ENCODE measurements at regions not wholly inside any gene's neighbourhood (a gene's known extent, or its start where the extent isn't known, plus 50 kb on each side); places are given as distances from the start of the nearest gene placed in this dataset.

DNA sequence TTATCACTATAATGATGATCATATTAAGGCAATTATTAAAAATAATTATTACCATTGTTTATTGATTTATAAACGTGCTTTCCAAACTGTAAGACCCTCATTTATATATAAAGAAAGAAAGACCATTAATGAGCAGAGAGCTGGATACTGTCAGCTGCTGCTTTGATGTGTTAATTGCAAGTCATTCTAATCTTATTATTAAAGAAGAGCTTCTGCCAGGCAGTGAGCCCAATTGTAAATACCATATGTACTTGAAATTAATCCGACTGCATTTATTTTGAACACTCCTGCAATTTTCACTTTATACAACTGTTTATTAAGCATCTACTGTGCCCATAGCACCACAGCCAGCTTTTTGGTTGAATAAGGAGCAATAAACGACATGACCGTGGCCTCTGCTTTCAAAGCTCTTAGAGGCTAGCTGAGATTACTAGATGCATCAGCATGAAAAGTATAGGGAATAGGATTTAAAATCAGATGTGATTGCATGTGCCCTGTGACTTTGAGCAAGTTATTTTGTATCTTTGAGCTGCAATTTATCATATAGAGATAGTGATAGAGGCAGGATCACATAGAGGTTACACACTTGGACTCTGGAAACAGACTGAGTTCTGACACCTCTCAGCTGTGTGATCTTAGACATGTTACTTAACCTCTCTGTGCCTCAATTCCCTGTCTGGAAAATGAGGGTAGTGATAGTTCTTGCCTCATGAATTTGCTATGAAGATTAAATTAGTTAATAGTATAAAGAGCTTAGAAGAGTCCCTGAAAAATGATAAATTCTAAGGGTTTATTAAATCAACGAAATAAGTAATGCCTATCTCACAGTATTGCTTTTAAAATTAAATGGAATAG is 83.4 kb downstream of the MYCN start:
- DNase-seq = peak; percentile 14 to 78

DNA sequence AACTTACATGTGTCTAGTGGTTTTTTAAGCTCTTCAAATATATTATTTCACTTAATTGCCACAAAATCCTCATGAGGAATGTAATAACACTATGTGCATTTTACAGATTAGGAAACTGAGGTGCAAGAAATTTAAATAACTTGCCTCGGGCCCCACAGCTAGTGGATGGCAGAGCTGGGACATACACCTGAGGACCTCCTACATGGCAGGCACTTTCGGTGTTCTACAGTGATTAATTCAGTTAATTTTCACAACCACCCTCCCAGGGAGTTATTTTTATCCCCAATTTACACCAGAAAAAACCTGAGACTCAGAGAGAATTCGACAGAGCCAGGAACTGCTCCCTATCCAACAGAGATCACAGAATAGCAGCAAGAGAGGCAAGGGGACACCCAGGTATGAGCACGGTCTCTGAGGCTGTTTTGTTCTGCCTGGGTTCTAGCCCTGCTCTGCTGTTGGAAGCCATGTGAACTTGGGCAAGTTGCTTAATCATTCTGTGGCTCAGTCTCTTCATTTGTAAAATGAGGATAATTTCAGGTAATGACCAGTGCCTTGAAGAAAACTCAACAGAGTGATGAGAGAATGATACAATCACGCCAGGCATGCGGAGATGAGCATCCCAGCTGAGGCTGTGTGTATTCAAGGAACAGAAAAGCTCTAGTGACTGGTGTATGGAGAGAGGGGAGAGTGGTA is 82.3 kb downstream of the MYCN start:
- no peak for DNase-seq

DNA sequence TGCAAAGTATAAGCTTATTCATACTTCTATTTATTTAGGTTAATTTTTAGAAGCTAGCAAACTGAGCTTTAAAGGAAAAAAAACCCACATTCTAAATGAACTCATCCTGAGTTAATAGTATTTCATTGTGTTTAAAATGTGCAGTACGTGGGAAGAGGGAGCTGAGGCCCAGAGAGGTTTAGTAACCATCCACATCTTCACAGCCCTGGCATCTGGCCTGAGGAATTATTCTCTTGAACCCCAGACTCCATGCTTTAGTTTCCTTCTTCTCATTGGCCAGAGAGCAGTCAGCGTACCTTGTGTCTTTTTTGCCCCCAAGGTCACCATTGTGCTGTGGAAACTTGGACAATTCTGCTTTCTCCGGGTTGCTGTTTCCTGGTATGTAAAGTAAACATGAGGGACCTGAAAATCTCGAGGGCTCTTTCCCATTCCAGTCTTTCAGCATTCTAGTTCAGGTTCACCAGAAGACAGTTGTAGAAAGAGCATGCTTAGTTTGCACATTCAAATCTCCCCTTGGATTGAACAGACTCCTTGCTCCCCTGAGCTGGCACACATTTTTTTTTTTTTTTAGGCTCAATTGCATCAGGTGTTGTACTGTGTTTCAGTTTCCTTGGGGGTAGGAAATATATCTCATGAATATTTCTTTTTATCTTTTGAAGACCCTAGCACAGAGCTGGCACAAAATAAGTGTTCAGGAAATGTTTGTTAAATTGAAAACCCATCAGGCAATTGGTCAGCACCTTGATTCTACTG is 81.4 kb downstream of the MYCN start:
- no peak for DNase-seq

DNA sequence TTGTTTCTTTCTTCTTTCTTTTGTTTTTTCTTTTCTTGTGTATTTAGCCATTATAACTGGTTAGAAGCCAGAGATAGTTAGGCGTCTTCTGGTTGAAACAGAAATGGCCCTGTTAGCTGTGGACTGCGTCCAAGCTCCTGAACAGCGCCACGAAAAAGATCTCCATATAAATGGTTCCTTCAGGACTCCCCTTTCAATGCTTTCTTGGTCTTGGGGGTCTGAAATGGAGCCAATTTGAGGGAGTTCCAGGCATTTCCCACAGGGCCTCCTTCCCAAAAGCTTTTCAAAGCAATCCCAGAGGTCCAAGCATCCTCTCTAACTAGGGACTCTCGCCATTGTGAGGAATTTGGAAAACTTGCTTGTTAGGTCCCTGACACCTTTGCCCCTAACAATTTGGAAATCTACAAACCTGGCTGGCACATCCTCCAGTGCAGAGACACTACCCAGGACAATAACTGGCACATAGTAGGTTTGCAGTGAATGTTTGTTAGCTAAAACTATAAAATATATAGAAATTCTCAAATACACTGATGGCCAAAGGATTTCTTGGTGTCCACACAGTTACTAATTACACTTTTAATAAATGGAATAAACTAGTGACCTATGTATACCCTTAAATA is 80.1 kb downstream of the MYCN start:
- DNase-seq = no peak

DNA sequence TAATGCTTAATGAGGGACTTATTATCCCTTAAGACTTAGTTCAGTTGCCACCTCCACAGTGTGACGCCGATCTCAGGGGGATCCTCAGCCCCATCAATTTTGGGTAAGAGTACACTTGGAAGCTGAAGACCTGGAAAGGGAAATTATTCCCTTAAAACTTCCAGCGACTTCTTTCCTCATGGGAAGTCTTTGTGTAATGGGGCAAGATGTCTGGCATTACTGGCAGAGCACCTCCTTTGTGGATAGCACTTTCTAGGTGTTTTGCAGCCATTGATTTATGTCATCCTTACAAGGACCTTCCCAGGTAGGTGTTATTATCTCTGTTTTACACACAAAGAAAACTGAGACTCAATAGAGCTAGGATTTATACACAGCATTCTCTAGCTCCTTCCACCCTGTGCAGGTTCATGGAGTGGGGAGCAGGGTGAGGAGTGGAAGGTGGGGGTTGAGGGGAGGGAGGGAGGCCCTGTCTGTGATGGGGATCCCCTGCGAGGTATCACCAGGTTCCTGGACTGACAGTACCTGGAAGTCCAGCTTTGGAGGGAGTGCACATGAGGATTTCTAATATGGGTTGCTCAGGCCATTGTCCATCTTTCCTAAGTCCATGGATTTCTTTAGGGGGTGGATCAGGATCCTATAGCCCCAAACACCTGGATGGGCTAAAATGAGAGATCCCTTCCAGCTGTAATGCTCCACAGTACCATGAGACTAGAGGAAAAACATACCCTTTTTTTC is 79.4 kb downstream of the MYCN start:
- no peak for DNase-seq

DNA sequence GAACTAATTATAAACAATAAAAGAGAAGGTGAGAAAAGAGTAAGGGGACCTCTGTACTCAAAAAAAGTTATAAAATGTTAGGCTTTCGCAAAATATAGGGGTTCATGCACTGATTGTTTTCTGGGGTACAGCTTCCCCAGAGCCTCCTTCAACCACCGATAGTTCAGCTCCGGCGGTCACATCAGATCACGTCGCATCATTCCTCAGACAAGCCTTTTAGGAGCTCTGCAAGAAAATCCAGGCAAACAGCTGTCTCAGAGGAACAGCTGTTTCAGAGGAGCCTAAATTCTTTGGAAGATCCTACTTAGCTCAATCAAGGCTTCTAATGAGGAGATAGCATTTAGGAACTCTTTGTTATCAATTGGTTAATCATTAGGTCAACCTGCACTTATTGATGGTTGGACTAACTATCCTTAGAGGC is 78.7 kb downstream of the MYCN start:
- peak in 1 of 2 experiments; percentile 52 for DNase-seq

- DNase-seq = no peak
Measured at GRCh38 chr2:16018277-16019059, 78.1 kb downstream of the MYCN start.

GRCh38 chr2:16016282-16016681 is 75.9 kb downstream of the MYCN start:
- DNase-seq = no peak

DNA sequence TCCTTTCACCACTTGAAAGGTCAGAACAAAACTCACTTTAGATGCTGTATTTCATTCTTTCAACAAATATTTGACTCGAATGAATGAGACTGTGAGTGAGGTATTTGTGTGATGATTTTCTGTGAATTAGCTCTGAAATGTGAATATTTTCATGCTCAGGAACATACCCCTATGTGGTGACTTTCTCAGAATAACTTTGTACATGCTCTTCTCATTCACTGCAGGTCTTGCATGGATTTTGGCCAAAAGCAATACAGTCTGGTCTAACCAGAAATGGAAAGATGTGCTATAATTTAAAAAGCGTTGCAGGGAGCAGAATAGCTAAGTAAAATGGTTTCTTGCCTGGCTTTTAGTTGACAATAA is 75.5 kb downstream of the MYCN start:
- DNase-seq = no peak

- no peak for DNase-seq
Measured at GRCh38 chr2:16015210-16015902, 75.0 kb downstream of the MYCN start.

- no peak for DNase-seq
Measured at GRCh38 chr2:16014802-16015201, 74.5 kb downstream of the MYCN start.

DNA sequence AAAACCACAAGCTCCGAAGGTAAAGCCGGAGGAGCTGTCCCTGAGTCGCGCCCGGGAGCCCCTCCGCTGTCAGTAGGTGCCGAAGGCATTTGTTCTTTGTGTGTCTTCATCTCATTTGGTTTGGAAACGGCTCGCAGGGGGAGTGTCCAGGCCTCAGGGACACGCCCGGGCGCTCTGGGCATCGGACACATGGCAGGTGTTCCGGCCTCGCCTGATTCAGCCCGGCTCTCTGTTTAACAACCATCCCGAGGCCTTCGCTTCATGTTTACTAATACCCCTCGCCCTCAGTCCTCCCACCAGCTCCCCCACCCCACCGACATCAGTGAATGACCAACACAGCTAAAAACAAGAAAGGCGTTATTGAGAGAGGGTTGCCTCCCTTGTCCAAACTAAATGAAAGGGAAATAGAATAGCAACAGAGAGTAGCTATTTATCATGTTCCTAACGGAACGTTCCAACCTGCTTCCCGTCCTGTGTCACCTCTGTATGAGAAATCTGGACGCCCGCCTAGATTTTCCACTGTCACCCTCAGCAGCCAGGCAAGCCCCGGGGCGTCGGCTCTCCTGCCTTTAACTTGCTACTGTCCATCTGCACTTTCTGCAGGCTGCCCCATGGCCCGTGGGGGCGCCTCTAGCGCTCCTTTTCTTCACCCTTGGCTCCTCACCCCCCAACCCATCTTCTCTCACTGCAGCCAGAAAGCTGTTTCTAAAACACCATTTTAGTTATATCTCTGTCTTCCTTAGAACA is 73.9 kb downstream of the MYCN start:
- DNase-seq = peak in 1 of 2 experiments; percentile 9

- no peak for DNase-seq
Measured at GRCh38 chr2:16013359-16013911, 73.1 kb downstream of the MYCN start.

GRCh38 chr2:16012626-16013358 is 72.4 kb downstream of the MYCN start:
- DNase-seq = peak; percentile 73 to 86

- DNase-seq = no peak
Measured at GRCh38 chr2:16012029-16012596, 71.8 kb downstream of the MYCN start.

GRCh38 chr2:16011621-16011960 is 71.2 kb downstream of the MYCN start:
- DNase-seq = no peak

DNA sequence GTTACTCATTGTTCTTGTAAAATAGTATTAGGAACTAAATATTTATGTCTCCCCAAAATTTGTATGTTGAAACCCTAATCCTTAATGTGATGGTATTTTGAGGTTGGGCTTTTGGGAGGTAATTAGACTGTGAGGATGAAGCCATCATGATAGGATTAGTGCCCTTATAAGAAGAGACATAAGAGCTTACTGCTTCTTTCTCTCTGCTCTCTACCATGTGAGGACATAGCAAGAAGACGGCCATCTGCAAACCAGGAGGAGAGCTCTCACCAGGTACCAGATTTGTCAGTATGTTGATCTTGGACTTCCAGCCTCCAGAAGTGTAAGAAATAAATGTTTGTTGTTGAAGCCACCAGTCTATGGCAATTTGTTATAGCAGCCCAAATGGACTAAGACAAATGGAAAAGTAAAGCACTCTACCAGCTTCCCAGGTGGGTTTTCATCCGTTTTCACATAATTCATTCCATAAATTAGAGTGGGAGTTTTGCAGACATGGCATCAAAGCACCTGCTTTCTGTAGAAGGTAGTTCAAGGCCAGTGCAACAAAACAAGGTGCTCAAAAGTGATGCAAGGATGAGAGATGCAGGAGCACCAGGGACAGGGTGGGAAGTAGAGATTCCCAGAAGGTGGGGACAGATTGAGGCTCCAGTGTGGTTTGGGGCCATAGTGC is 70.7 kb downstream of the MYCN start:
- DNase-seq = no peak

- no peak for DNase-seq
Measured at GRCh38 chr2:16010011-16010410, 69.7 kb downstream of the MYCN start.

All from NCI-H524 (cell line).